Stimulated activated naive CD4-positive, alpha-beta T cell (primary cell): ENCODE measurements at regions not wholly inside any gene's neighbourhood (a gene's known extent, or its start where the extent isn't known, plus 50 kb on each side); places are given as distances from the start of the nearest gene placed in this dataset.
"Not testable (repeated sequence)": the region's sequence is repeated elsewhere in the genome, so short reads cannot be mapped to it uniquely, and the experiment has no call there.

Experiments used
- DNase-seq, 6 experiments: peaks; one replicate each; lab custom pipeline; 2025; lab: John Stamatoyannopoulos, UW

DNA sequence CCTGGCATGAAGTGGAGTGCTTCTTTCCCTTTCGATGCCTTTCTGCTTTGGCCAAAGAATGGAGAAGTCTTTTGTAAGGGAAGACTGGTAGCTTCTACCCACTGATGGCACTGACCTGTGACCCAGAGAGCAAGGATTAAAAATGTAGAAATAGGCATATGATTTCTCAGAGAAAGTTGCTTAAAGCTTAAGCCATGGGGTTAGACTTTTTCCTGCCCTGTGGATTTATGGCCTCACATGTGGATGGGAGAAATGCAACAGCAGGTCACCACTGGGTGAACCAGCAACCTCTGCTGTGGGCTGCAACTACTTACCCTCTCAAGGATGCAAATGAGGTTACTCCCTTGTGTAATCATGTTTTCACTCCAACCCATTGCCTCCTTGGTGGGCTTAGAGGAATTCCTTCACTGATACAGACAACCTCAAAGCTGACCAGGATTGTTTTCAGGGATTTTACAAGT, 86.7 kb upstream of the CDC42EP3 start:
- DNase-seq, result not testable (repeated sequence)

GRCh38 chr2:37759989-37760388, 88.5 kb upstream of the CDC42EP3 start:
- not testable (repeated sequence) for DNase-seq

- DNase-seq, result no peak
Observed at GRCh38 chr2:37760471-37760870, 89.0 kb upstream of the CDC42EP3 start.

DNA sequence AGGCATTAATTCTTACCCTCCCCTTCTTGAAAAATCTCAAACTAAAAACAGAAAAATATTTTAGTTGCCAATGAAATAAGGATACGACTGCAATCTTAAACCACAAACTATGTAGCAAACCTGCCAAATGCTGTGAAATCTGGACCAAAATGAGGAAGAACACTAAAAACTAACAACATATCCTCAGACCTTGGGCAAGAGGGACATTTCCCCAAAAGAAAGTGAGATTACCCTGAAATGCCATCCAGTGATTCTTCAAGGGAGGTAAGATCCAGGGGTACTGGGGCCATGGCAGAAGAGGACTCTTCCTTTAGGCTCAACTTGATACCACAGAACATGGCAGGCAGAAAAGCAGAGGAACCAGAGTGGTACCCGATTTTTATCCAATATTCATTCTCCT, 90.8 kb upstream of the CDC42EP3 start:
- DNase-seq, result not testable (repeated sequence)

GRCh38 chr2:37764739-37765138, 93.3 kb upstream of the CDC42EP3 start:
- DNase-seq, result no peak

GRCh38 chr2:37766106-37766505, 94.7 kb upstream of the CDC42EP3 start:
- no peak for DNase-seq

DNA sequence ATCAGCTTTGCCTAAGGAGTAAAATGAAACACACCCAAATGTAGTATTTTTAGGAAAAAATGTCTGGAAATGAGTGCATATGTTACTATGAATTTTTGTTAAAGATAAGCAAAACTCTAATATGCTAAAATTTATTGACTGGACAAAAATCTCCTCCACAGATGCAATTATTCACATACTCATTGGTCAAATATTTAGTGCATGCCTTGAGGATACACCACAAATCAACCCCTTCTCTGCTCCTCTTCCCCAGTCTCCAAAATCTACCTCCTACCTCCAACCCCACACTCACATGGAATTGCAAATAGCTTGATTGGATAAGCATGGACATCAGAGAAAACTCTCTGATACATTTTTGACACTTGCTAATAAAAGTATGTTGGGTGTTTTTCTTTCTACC, 95.6 kb upstream of the CDC42EP3 start:
- DNase-seq, result no peak

DNA sequence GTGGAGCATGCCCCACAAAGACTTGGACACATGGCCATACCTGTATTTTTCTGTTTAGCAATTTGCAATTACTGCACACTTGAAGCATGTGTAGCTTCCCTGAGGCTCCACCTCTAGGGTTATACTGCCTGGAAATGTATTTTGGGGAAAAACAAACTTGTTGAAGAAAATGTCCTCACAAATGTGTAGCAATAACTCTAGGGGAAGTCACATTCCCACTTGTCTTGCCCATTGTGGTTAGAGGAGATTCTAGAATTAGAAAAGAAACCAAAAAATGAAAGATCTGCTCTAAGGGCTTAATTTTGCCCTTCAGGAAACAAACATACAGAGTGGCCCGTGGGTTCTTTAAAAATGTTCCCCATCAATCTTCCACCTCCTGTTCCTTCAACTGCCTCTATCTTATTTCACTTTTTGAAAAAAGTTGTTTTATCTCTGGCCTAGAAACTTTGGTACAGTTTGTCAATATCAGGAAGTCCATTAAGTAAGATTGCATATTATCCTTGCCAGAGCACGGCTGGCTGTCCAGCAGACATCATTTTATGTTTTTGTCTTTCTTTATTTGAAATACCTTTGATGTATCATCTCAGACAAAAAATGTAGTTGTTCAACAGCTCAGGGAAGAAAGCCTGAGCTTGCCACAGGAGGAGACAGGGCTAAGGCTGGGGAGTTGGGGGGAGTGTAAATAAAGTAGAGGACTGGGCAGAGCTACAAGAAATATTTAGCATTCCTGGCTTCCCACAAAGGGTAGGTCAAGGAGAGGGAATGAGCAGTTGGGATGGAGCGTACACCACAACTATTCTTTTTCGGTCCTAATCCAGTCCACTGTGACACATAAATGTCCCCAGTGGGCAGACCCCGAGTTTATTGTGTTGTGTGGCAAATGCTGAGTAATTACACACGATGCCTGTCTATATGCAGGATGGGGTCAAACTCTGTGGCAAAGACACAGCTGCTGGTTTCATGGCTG, 96.8 kb upstream of the CDC42EP3 start:
- DNase-seq, result no peak

- no peak for DNase-seq
Observed at GRCh38 chr2:37769551-37769950, 98.1 kb upstream of the CDC42EP3 start.

DNA sequence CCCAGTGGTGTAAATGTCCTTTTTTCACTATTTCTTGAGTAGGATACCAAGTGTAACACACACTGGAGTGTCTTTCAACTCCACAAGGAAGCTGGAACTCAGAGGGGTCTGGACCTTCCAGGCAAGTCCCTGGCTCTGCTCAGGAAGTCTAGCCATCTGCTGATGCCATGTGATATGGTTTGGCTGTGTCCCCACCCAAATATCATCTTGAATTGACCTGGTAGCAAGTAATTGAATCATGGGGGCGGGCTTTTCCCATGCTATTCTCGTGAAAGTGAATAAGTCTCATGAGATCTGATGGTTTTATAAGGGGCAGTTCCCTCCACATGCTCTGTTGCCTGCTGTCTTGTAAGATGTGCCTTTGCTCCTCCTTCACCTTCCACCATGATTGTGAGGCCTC, 99.4 kb upstream of the CDC42EP3 start:
- DNase-seq, result no peak

- no peak for DNase-seq
Observed at GRCh38 chr2:37771600-37772088, 100.2 kb upstream of the CDC42EP3 start.

GRCh38 chr2:37773371-37774130, 102.1 kb upstream of the CDC42EP3 start:
- no peak for DNase-seq

GRCh38 chr2:37774171-37774944, 102.9 kb upstream of the CDC42EP3 start:
- not testable (repeated sequence) for DNase-seq

- no peak for DNase-seq
Observed at GRCh38 chr2:37774976-37775907, 103.8 kb upstream of the CDC42EP3 start.

DNA sequence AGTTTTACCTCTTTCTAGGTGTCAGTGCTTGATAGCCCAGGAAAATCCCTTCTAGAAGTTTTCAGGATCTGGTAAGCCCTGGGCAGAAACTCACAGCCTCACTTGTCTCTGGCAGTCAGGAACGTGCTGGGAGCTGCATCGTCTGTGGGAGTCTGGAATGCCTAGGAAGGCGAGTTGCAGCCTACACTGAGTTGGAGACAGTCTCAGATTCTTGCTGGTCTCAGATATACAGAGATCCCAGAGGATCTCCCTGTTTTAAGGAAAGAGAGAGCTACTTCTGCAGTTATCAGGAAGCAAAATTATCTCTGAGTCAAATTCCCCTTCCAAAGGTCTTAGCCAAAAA, 104.4 kb upstream of the CDC42EP3 start:
- DNase-seq, result no peak

DNA sequence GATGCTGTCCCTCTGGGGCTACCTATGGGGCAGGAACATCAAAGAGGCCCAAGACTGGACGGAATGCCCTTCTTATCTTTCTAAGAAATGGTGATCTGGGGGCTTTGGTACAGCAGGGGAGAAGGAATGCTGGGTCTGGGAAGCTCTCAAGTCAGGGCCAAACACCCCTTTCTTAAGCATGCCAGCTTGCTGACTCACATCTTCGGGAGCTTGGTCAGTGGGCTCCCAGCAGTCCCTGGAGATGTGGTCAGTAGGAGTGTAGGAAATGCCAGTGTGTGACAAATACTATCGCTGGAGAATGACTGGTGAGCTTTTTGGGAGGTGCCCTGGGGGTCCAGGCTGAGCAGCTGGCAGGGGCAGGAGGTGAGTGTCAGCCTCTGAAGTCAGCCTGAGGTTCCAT, 105.0 kb upstream of the CDC42EP3 start:
- no peak for DNase-seq

- no peak for DNase-seq
Observed at GRCh38 chr2:37779139-37779538, 107.7 kb upstream of the CDC42EP3 start.

- no peak for DNase-seq
Observed at GRCh38 chr2:37779611-37780386, 108.4 kb upstream of the CDC42EP3 start.

DNA sequence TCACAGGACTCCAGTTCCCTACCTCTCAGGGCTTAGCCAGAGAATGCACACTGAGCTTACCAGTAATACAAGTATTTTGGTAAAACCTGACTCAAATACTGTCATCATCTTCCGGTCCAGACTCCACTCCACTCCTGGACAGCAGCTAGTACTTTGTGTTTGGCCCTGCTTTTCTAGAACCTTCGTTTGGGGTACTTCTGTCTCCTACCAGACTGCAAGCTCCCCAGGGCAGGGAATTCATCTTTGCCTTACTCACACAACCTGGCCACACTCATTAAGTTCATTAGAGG, 108.9 kb upstream of the CDC42EP3 start:
- DNase-seq, result no peak

GRCh38 chr2:37781028-37781427, 109.6 kb upstream of the CDC42EP3 start:
- no peak for DNase-seq
